HG03521 (cell line): ENCODE measurements at regions not wholly inside any gene's neighbourhood (a gene's known extent, or its start where the extent isn't known, plus 50 kb on each side); places are given as distances from the start of the nearest gene placed in this dataset.
A peak's percentile ranks its signal among the peaks of the same experiment; 100 is the strongest.

Experiments
- ATAC-seq: cut with Tn5 transposase; IDR thresholded peaks from one replicate; pipeline ENCODE4 v1.9.1; 2021; ENCODE audit warnings: mild to moderate bottlenecking, moderate library complexity; ENCODE audit not compliant: unreplicated experiment

DNA sequence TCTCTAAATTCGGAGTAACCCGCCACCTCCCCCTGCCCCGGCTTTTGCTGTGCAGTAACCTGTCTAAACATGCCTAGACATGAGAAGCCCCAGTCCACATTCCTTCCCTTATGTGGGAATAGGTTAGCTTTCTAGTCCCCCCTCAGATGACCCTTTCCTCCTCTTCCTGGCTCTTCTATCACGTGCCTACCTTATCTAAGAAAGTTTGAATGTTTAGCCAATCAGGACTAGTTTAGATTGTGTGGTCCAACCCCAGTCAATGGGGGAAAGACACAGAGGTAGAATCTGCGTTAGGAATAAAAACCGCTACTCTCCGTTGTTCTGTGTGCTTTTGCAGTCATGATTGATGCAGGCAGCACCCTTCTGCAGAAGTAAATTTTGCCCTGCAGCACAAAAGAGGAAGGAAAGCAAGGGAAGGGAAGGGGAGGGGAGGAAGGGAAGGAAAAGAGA is 69.0 kb upstream of the CD93 start:
- no peak for ATAC-seq

DNA sequence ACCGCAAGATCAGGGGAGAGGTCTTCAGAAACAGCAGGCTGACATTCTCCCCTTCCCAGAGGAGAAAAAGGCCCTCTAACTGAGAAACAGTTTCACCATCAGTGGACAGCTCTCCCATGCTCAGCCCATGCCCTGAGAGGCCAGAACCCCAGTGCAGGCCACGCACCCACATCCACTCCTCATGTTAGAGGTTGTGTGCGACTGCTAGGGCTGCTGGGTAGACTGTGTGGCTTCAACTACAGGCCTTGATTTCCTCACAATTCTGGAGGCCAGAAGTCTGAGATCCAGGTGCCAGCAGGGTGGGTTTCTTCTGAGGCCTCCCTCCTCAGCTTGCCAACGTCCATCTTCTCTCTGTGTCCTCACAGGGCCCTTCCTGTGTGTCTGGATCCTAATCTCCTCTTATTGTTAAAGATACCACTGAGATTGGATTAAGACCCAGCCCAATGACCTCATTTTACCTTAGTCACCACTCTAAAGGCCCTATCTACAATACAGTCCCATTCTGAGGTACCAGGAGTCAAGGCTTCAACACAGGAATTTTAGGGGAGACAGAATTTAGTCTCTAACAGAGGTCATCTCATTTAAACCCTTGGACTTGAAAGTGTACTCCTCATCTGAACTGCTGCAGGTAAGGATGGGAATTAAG is 67.7 kb upstream of the CD93 start:
- ATAC-seq = no peak

DNA sequence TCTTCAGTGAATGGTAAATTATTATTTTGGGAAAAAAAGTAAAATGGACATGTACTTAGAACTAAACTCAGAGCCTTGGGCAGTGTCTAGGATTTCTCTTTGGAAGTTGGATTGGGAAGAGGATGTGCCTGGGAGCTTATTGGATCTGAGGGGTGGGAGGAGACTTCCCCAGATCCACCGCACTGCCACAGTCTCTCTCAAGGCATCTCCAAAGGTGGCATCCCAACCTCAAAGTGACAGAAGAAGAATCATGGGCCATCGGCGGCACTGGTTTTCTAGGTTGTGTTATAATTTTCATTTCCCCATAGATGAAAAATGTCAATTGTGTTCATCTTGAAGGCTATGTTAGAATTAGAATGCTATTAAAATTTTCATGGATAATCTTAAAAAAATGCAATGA is 66.8 kb upstream of the CD93 start:
- no peak for ATAC-seq

DNA sequence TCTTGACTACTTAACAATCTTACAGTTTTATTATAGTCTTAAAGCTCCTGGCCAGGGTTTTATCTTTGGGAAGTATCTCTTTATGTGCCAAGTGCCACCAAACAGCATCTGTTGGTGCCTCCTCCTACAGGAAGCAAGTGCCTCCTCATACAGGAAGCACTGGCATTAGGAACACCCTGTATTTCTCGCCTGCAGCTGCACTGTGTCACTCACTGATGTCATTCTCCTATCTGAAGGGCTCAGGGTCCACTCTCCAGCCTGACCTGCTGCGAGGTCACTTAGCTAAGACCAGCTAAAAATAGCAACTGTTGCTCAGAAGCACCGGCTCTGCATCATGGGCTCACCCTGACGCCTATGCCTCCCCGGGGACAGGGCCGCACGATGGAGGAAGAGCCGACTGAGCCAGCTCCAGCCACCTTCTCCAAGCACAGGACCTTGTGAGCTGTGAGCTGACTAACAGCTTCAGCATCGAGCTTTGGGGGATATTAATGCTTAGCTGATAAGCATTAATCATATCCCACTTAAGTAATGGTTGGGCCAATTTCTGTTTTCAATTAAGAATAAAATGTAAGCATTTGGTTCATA is 66.3 kb upstream of the CD93 start:
- ATAC-seq = no peak

DNA sequence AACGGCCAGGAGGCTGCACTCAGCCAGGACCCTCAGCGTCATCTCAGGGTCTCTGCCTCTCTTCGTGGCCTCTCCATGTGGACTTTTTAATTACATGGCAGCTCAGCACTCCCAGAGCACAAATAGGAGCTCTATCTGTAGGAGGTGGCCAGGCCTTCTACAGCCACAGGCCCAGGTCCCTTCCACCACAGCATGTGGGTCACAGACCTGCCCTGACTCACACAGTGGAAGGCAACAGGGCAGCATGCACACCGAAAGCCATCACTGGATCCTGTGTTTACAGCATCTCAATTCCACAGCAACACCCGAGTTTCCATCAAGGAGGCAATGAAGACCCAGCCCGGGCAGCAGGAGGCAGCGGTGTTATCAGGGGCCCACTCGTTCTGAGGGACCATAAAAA is 65.8 kb upstream of the CD93 start:
- ATAC-seq = no peak

DNA sequence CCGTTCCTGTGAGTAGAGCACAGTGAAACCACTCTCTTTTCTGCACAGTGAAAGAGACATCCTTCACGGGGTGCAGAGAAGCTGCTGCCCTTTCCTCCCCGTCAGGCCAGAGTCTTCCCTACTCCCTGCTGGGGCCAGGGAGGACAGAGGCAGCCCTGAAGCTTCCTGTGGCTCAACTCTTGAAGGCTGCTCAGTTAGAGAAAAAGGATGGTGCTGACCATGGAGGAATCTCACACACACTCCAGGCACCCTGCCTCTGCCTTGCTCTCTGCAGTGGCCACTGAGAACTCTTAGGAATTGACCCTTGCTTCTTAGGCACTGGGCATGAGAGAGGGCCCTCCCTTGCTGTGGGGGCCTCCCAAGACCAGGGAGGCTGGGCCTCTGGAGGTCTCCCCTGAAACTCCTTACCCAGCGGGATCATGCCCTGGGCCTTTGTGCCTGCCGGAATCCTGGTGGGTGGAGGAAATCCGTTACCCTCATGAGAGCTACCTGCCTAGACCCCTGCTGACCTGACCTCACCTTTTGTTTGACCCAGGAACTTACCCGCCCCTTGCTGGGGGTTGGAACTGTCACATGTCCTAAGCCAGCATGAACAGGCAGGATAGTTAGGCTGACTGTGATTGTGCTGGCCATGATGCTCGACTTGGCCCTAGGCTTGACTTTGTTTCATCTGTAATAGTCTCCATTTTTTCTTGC is 65.0 kb upstream of the CD93 start:
- ATAC-seq = no peak

DNA sequence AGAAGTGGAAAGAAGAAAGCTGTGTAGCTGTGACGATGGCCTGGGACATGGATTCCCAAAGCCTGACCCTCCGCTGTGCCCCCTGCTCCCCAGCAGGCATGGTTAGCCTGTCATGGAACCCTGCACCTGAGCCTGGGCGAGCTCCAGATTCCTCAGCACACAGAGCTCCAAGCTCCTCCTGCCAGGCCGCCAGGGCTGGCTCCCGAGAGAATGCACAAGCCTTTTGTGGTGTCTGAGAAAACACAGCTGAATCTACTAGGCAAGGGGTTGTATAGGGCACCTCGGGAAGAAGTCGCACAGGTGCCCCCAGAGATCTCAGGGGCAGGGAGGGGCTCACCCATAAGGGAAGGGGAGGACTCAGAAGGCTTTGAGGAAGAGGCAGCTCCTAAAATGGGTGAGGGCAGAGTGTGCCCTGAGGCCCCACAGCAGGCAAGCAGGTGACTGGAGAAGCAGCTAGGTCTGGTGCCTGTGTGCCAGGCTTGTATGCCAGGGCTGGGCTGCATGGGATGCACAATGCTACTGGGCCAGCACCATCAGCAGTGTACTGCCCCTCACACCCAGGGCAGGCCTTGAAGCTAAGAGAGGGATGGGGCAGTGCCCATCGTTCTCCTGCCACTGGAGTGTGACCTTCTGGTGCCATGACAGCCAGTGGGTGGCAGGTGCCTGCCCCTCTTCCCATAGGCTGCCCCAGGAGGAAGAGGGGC is 64.3 kb upstream of the CD93 start:
- ATAC-seq = no peak

DNA sequence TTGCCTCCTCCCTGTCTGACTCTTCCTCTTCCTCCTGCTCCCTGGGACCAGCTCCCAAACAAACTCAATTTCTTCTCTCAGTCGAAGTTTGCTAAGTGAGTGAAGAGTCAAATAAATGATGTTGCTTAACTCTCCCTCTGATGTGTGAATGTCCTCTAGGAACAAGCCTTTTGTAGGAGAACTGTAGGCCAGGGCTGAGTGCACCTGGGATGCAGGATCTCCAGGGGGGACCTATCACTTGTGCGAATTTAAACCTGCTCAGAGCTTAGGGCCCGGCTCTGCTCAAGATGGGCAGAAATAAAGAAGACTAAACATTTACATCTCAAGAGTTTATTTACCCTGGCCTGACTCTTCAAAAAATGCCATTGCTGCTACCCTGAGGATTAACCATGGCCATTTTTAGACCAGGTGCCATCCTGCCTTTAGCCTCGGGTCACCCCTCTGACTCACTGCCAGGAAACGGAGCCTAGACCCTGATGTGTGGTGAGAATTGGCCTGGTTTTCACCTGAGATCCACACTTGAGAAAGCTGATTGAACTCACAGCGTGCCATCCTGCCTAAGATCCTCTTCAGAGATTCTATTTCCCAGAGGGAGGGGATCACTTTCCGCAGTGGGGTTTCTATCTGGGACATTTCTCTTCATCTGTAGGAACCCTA is 63.6 kb upstream of the CD93 start:
- no peak for ATAC-seq

DNA sequence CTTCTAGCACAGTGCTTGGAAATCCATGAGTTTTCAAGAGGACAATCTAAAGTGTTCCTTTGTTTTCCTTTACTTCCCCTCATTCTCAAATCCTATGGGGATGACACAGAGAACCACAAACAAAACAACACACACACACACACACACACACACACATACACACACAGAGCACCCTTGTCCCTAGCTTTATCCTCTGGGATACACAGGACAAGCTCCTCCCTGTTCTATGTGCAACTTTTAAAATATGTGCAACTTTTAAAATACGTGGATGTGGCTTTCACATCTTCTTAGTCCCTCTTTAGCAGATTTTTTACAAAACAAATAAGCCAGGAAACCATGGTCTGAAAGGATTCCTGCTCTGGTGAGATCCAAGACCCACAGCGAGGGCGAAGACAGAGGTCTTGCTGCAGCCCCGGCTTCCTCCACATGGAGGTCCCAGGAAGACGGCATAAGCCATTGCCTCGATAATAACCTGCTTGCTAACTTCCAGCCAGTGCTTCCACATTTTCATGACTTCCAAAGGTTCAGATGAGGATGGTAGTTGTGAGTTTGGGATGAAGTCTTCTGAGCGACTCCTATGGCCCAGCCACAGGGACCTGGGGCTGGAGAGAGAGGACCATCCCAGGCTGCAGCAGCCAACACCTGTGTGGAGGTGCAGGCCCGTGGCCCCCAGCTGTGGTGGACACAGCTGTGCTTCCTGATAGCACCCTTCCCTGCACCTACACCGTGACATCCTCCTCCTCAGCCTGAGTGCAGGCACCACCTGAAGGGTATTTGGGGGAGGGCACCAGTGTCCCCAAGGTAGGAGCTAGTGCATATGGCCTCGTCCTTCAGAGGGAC is 62.8 kb upstream of the CD93 start:
- ATAC-seq = no peak

DNA sequence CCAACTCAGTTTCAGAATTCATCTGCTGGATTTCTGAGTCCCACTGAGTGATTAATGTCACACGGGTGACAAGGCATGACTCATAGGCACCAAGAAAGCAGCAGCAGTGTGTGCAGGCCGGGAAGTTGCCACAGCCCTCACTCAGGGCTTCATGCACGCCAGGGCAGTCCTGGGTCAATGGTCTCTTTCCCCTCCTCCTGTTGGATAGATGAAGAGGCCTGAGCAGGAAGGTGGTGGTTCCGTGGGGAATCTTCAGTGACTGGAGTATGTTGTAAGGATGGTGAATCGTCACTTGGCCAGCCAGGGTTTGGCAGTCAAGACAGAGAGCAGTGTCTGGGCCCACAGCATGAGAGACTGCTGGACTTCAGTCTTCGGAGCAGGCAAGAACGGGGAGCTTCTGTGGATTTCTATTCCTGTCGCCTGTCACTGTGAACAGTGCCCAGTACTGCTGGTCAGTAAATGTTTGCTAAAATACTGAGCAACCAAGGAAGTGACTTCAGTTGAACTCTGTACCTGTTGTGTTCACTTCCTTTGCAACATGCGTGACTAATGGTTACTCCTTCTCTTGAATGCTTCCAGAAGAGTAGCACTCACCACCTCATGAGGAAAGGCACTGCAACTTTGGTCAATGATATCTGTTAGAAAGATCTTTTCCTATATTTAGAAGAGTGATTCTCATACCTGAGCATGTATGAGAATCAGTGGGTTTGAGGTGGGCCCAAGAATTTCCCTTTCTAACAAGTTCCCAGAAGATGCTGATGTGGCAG is 62.0 kb upstream of the CD93 start:
- ATAC-seq = peak; percentile 50

DNA sequence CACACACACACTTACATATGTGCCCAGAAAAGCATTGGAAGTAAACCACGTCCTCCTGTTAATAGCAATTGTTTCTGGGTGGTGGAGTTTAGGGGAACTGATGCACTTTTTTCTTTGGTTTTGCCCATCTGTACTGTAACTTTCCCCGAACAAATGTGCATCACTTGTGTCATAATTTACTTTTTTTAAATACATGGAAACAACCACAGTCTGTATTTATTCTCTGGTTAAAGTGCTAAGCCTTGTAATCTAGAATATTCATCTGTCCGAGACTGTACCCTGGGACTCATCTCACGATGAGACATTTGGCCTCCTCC is 61.5 kb upstream of the CD93 start:
- no peak for ATAC-seq

DNA sequence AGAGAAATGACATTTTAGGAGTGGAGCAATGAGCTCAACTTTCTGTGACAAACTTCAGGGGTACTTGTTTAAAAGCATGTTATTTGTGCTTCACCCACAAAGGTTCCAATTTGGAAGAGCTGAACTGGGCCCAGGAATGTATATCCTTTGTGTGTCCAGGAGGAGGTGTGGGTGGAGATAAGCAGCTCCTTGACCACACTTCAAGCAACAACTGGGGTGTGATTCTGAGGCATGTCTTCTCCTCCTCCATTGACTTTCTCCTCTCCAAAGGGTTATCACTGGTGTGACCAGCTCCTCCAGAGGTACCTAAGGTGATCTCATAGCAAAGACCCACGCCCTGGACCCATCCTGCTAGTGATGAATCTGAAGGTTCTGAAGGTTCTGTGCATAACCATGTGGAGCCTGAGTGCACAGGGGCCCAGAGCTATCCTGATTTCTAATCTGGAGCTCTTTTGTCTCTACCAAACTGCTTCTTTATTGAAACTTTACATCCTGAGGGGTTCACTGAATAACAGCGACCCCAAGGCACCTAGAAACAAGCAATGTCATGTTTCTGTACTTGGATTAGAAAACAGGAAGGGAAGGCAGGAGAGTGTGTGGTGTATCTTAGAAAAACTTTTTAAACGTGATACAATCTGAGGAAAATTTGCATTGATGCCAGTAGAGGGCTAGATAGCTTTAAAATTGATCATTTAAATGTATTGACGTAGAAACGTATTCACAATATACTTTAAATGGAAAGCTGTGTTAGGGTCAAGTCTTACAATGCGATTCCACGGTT is 60.9 kb upstream of the CD93 start:
- no peak for ATAC-seq

DNA sequence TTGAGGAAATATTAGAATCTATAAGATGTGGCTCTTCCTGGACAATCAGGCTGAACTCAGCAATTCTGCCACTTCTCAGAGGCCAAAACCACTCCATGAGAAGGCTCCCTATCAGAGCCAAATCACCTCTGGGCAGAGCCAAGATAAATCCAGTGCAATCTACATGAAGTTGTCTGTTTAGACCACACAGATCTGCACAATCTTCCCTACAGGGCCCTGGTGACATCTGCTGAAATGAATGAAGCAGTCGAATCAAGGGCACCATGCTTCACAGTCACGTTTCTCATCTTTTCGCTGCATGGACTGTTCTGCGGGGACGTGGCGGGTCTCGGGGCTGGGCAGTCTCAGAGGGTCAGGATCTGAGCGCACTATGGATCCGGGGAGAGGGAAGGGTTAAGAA is 60.1 kb upstream of the CD93 start:
- no peak for ATAC-seq

DNA sequence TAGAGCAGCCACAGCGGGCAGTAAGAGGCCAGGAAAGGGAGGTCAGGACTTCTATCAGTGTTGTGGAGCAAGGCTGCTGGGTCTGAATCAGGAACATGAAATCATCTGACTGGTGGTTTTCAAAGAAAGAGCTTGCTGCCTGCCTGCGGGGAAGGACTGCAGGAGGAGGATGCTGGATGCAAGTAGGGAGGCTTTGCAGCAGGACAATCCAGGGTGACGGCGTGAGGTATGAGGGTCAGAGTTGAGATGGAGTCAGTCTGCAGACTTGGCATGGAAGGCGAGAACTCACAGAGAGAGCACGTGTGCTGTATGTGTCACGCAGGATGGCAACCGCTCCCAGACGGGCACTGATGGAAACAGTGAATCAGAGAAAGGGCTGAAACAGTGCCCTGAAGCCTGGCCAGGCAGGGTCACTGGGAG is 59.2 kb upstream of the CD93 start:
- ATAC-seq = no peak

DNA sequence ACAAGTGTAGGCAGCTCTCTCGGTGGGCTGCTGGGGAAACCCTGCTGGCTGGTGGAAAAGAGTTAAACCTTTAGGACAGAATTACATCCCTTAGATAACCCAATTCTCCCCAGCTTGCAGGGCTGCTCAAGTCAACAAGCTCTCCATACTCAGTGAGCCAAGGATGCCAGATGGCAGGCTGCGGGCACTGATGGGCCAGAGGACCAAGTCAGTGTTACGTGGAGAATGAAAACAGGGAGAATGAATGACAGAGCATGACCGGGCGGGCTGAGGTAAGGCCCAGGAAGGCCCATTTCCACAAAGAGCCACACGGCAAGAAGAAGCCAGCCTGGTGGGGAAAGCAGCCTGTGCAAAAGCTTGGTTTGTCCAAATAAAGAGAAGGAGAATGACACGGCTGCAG is 58.7 kb upstream of the CD93 start:
- no peak for ATAC-seq

DNA sequence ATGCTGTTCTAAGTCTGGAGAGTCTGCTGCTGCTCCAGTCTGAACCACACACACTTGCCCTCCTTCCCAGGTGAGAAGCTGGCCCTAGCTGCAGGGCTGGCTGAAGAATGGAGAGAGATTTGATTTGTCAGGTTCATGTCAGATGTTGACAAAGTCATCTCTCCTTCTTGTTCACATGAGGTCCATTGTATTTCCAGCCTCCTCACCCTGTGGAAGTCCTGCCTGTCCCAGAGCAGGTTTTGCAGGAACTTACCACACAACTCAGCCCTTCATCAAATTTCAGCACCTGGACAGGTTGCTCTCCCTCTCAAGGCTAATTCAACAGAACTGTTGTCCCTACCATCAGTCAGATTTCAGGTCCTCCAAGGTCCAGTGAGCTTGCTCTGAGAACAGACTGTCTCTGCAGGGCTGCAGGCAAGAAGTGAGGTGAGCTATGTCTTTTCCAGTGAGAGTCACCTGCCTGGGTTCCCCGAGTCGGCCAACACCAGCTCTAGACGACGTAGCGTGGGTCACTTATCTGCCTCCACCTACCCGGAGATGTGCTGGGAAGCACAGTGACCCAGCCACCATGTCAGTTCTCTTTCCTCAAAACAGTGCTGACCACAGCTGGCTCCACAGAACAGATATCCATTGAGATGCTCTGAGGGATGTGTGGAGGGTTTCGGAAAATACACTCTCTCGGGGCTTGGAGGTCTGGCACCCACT is 58.0 kb upstream of the CD93 start:
- no peak for ATAC-seq

DNA sequence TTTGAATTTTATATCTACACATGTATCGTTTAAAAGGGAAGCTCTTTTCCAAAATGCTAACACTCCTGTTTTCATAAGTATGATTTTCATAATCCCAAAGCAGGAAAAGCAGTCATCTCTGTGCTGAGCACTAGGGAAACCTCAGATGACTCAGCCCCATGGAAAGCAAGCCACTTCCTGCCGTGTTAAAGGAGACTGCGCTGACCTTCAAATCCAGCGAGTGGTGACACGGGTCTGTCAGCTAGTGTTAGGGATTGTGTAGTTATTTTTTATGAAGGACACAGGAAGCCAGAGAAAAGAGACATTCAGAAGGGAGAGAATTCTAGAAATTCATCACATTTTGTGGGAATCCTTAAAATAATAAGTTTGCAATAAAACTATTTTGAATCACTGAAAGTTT is 57.0 kb upstream of the CD93 start:
- ATAC-seq = no peak
